ENCODE measurements at regions not wholly inside any gene's neighbourhood (a gene's known extent, or its start where the extent isn't known, plus 50 kb on each side); places are given as distances from the start of the nearest gene placed in this dataset.

DNA sequence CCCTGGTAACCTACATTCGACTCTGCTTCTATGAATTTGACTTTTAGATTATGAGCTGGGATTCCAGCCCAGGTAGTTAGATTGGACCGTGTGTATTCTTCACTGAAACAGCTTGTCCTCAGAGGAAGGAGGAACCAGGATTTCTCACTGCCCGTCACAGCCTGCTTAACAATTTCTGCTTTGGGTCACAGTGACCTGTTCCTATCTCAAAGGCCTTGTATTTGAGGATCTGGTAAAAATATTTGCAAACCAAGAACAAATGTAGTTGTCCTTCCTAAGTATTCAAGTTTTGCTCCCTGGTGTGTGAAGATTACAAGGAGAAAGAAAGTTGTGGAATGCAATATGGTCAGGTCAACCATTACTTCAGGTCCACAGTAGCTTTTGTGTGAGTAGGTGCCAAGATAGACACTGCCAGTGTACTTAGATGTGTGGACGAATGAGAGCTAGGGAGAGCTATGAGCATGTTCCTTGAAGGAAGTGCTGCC, 55.1 kb downstream of the KIF4B start:
- H3K36me3 Mint-ChIP-seq (ENCODE audit: unreplicated experiment): no peaks in the 10 kb centered on the region
- H3K9me3 Mint-ChIP-seq (ENCODE audit: unreplicated experiment): peaks cover 3% of the 10 kb centered on the region
- no peak for DNase-seq
- peaks cover 3% of the 10 kb centered on the region for H3K4me1 Mint-ChIP-seq (ENCODE audit: low read depth, unreplicated experiment)
- H3K27ac Mint-ChIP-seq (ENCODE audit: unreplicated experiment): no peak overlapping the region
- no peaks in the 10 kb centered on the region for H3K27me3 Mint-ChIP-seq (ENCODE audit: unreplicated experiment)
- TF ChIP-seq, protein P1, sequence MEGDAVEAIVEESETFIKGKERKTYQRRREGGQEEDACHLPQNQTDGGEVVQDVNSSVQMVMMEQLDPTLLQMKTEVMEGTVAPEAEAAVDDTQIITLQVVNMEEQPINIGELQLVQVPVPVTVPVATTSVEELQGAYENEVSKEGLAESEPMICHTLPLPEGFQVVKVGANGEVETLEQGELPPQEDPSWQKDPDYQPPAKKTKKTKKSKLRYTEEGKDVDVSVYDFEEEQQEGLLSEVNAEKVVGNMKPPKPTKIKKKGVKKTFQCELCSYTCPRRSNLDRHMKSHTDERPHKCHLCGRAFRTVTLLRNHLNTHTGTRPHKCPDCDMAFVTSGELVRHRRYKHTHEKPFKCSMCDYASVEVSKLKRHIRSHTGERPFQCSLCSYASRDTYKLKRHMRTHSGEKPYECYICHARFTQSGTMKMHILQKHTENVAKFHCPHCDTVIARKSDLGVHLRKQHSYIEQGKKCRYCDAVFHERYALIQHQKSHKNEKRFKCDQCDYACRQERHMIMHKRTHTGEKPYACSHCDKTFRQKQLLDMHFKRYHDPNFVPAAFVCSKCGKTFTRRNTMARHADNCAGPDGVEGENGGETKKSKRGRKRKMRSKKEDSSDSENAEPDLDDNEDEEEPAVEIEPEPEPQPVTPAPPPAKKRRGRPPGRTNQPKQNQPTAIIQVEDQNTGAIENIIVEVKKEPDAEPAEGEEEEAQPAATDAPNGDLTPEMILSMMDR (IDR thresholded peaks at IDR 0.05; ENCODE audit: partially characterized antibody, unreplicated experiment): no peak
- H3K4me3 Mint-ChIP-seq (ENCODE audit: unreplicated experiment): no peak overlapping the region

DNA sequence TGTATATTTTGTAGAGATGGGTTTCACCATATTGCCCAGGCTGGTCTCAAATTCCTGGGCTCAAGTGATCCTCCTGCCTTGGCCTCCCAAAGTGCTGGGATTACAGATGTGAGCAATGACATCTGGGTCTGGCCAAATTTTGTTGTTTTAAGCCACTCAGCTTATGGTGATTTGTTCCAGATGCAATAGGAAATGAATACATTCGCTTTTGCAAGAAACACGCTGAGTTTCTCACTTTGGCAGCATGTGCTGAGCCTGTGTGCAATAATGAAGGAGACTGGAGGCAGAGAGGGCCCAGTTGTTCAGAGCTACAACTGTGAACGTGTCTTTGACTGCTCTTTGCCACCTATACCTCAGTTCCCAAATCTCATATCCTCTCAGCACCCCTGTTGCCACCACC, 56.4 kb downstream of the KIF4B start:
- Mint-ChIP-seq H3K4me3 (ENCODE audit: unreplicated experiment) (no peak overlapping the region), H3K27me3 (ENCODE audit: unreplicated experiment) (no peaks in the 10 kb centered on the region), H3K4me1 (ENCODE audit: low read depth, unreplicated experiment) (peaks cover 3% of the 10 kb centered on the region), H3K27ac (ENCODE audit: unreplicated experiment) (no peak overlapping the region), H3K9me3 (ENCODE audit: unreplicated experiment) (peaks cover 3% of the 10 kb centered on the region), H3K36me3 (ENCODE audit: unreplicated experiment) (no peaks in the 10 kb centered on the region)
- DNase-seq: no peak
- TF ChIP-seq, protein P1 (IDR thresholded peaks at IDR 0.05; ENCODE audit: partially characterized antibody, unreplicated experiment): no peak

DNA sequence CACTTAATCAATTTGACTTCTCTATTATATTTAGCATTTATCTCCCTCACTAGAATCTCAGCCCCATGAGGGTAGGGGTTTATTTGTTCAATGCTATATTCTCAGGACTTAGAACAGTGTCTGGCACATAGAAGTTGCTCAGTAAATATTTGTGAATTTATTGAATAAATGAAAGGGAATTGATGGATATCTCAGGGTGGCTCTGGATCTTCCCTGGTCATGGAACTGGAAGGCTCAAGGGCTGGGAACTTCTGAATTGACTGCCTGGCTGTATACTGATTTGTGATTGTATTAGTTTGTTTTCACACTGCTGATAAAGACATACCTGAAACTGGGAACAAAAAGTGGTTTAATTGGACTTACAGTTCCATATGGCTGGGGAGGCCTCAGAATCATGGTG, 57.2 kb downstream of the KIF4B start:
- Mint-ChIP-seq H3K27me3 (ENCODE audit: unreplicated experiment) (no peaks in the 10 kb centered on the region), H3K9me3 (ENCODE audit: unreplicated experiment) (peaks cover 3% of the 10 kb centered on the region), H3K27ac (ENCODE audit: unreplicated experiment) (no peak overlapping the region), H3K36me3 (ENCODE audit: unreplicated experiment) (no peaks in the 10 kb centered on the region), H3K4me3 (ENCODE audit: unreplicated experiment) (no peak overlapping the region), H3K4me1 (ENCODE audit: low read depth, unreplicated experiment) (peaks cover 3% of the 10 kb centered on the region)
- TF ChIP-seq, protein P1 (IDR thresholded peaks at IDR 0.05; ENCODE audit: partially characterized antibody, unreplicated experiment): no peak
- DNase-seq: no peak

DNA sequence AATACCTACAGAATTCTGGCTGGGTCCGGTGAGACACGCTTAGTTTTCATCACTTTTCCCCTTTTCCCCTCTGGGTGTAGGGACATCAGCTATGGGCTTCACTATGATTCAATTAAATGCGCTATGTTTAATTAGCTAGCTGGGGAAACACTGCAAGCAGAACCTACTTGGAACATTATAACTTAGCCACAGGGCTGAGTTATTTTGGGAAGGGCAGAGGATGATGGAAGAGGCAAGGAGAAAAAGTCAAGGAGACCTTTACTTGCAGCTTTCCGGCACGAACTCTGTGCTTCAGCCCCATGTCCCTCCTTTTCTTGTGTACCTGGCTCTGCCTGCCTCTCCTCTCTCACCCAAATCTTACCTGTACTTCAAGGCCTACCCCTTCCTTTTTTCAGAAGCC, 62.8 kb downstream of the KIF4B start:
- no peak for DNase-seq
- Mint-ChIP-seq H3K36me3 (ENCODE audit: unreplicated experiment) (no peaks in the 10 kb centered on the region), H3K4me1 (ENCODE audit: low read depth, unreplicated experiment) (no peaks in the 10 kb centered on the region), H3K27me3 (ENCODE audit: unreplicated experiment) (peaks cover 2% of the 10 kb centered on the region), H3K9me3 (ENCODE audit: unreplicated experiment) (no peaks in the 10 kb centered on the region), H3K27ac (ENCODE audit: unreplicated experiment) (no peak overlapping the region), H3K4me3 (ENCODE audit: unreplicated experiment) (no peak overlapping the region)
- TF ChIP-seq, protein P1 (IDR thresholded peaks at IDR 0.05; ENCODE audit: partially characterized antibody, unreplicated experiment): no peak

DNA sequence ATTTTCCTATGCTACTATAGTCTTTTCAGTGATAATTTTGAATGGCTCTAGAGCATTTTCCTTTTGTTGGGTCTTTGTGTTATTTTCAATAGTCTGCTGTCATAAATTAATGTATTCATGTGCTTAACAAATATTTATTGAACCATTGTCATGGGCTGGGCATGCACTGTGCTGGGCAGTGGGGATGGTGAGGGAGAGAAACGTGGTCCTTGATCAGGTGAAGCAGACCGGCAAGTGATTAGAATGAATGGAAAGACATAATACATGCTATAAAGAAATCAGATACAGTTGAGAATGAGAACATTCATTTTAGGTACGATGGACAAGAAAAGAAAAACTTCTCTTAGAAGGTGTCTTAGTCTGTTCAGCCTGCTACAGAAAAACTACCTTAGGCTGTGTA, 66.1 kb downstream of the KIF4B start:
- TF ChIP-seq, protein P1 (IDR thresholded peaks at IDR 0.05; ENCODE audit: partially characterized antibody, unreplicated experiment): no peak

More for the DNA sequence above, 66.1 kb downstream of the KIF4B start:
- H3K27me3 Mint-ChIP-seq (ENCODE audit: unreplicated experiment): peaks cover 5% of the 10 kb centered on the region
- H3K4me3 Mint-ChIP-seq (ENCODE audit: unreplicated experiment): no peak overlapping the region
- H3K4me1 Mint-ChIP-seq (ENCODE audit: low read depth, unreplicated experiment): no peaks in the 10 kb centered on the region
- H3K27ac Mint-ChIP-seq (ENCODE audit: unreplicated experiment): no peak overlapping the region
- H3K36me3 Mint-ChIP-seq (ENCODE audit: unreplicated experiment): no peaks in the 10 kb centered on the region
- no peak for DNase-seq
- no peaks in the 10 kb centered on the region for H3K9me3 Mint-ChIP-seq (ENCODE audit: unreplicated experiment)
